HepG2 (cell line): ENCODE measurements at regions not wholly inside any gene's neighbourhood (a gene's known extent, or its start where the extent isn't known, plus 50 kb on each side); places are given as distances from the start of the nearest gene placed in this dataset.

Source experiments
- CEBPG ChIP-seq: IDR thresholded peaks from 2 replicates; pipeline ENCODE4 v1.6.1; 2016
- CENPT ChIP-seq: sonication (generic); formaldehyde crosslinking; IDR thresholded peaks from 2 replicates; pipeline ENCODE4 v1.8.0; 2022; ENCODE audit warnings: low read depth, mild to moderate bottlenecking, moderate library complexity, missing genetic modification reagents
- GTF3A ChIP-seq: sonication (generic); formaldehyde crosslinking; conservative IDR thresholded peaks from 2 replicates; pipeline ENCODE4 v1.4.0; 2020; ENCODE audit warnings: mild to moderate bottlenecking, missing genetic modification reagents
- HDAC6 ChIP-seq: fragments of 200-600 bp; sonication (generic); IDR thresholded peaks from 2 replicates; pipeline ENCODE4 v1.7.0; 2017; ENCODE audit warnings: mild to moderate bottlenecking, antibody characterized with exemption, low read length, low read depth
- KDM5A ChIP-seq: fragments of 200-600 bp; sonication (generic); IDR thresholded peaks from 2 replicates; pipeline ENCODE4 v1.7.0; 2018; ENCODE audit warnings: antibody characterized with exemption, mild to moderate bottlenecking, low read length, borderline replicate concordance
- MLXIP ChIP-seq: sonication (generic); formaldehyde crosslinking; IDR thresholded peaks from 2 replicates; pipeline ENCODE4 v1.9.0; 2021; ENCODE audit warnings: missing genetic modification reagents, borderline replicate concordance
- MXD4 ChIP-seq: IDR thresholded peaks from 2 replicates; pipeline ENCODE4 v1.6.1; 2016; ENCODE audit warnings: mild to moderate bottlenecking, missing biosample characterization, missing genetic modification reagents
- MXI1 ChIP-seq: IDR thresholded peaks from 3 replicates; pipeline ENCODE4 v1.6.1; 2012; ENCODE audit warnings: low read depth, low read length, inconsistent platforms, borderline replicate concordance
- MYPOP ChIP-seq: sonication (generic); formaldehyde crosslinking; IDR thresholded peaks from 2 replicates; pipeline ENCODE4 v1.8.1; 2023; ENCODE audit warnings: mild to moderate bottlenecking, moderate library complexity, missing genetic modification reagents
- NBN ChIP-seq: fragments of 450-650 bp; conservative IDR thresholded peaks from 2 replicates; pipeline ENCODE4 v1.6.1; 2017
- RARA ChIP-seq: IDR thresholded peaks from 2 replicates; pipeline ENCODE4 v1.6.1; 2016; ENCODE audit warnings: missing genetic modification reagents, missing compliant biosample characterization
- REXO4 ChIP-seq: sonication (generic); formaldehyde crosslinking; IDR thresholded peaks from 2 replicates; pipeline ENCODE4 v1.8.0; 2022; ENCODE audit warnings: missing genetic modification reagents, mild to moderate bottlenecking, borderline replicate concordance
- SOX5 ChIP-seq: IDR thresholded peaks from 2 replicates; pipeline ENCODE4 v1.6.1; 2016; ENCODE audit warnings: borderline replicate concordance
- SOX6 ChIP-seq, 2 experiments: fragments of 450-650 bp in 1 of 2; sonication (generic) in 1 of 2; formaldehyde crosslinking in 1 of 2; IDR thresholded peaks; 2 replicates each; pipeline versions ENCODE4 v1.4.0 to v1.6.1; 2017 to 2020; ENCODE audit warnings: antibody characterized with exemption in 1 of 2, mild to moderate bottlenecking in 1 of 2, missing genetic modification reagents in 1 of 2
- SRSF4 ChIP-seq: fragments of 200-400 bp; formaldehyde crosslinking; IDR thresholded peaks from one replicate; pipeline ENCODE4 v1.6.1; 2018; ENCODE audit warnings: mild to moderate bottlenecking, low read depth, low read length, moderate library complexity; ENCODE audit not compliant: poor library complexity, severe bottlenecking
- XRCC5 ChIP-seq: fragments of 200-400 bp; formaldehyde crosslinking; optimal IDR thresholded peaks from 2 replicates; pipeline ENCODE3; 2017; ENCODE audit warnings: mild to moderate bottlenecking, low read length
- ZEB1 ChIP-seq: IDR thresholded peaks from 2 replicates; pipeline ENCODE4 v1.6.1; 2012; ENCODE audit warnings: mild to moderate bottlenecking, low read depth, inconsistent platforms; ENCODE audit not compliant: insufficient replicate concordance
- ZKSCAN8 ChIP-seq: IDR thresholded peaks from 2 replicates; pipeline ENCODE4 v1.6.1; 2016; ENCODE audit warnings: borderline replicate concordance, missing genetic modification reagents, missing compliant biosample characterization
- ZNF17 ChIP-seq: sonication (generic); formaldehyde crosslinking; IDR thresholded peaks from 2 replicates; pipeline ENCODE4 v1.5.0; 2020; ENCODE audit warnings: mild to moderate bottlenecking, missing genetic modification reagents
- ZNF644 ChIP-seq: IDR thresholded peaks from 2 replicates; pipeline ENCODE4 v1.6.1; 2016; ENCODE audit warnings: low read depth
- ZNF749 ChIP-seq: sonication (generic); formaldehyde crosslinking; IDR thresholded peaks from 2 replicates; pipeline ENCODE4 v1.8.0; 2022; ENCODE audit warnings: mild to moderate bottlenecking, missing genetic modification reagents, moderate library complexity, borderline replicate concordance
- ZNF768 ChIP-seq: sonication (generic); formaldehyde crosslinking; IDR thresholded peaks from 2 replicates; pipeline ENCODE4 v1.4.0; 2020; ENCODE audit warnings: missing genetic modification reagents
- ZNF782 ChIP-seq: sonication (generic); formaldehyde crosslinking; IDR thresholded peaks from 2 replicates; pipeline ENCODE4 v1.4.0; 2020; ENCODE audit warnings: missing genetic modification reagents, mild to moderate bottlenecking, borderline replicate concordance
- TF ChIP-seq, protein P1 (sequence below): sonication (generic); formaldehyde crosslinking; conservative IDR thresholded peaks from 2 replicates; pipeline ENCODE4 v1.5.0; 2020; ENCODE audit warnings: missing genetic modification reagents
- TF ChIP-seq, protein P2 (sequence below): IDR thresholded peaks from 2 replicates; pipeline ENCODE4 v1.6.1; 2016; ENCODE audit warnings: missing compliant biosample characterization, missing genetic modification reagents, borderline replicate concordance

GRCh38 chr15:26115229-26115943 is 252.3 kb upstream of the ATP10A start (continued):
- no peak for TF ChIP-seq HDAC6
- TF ChIP-seq ZEB1 = no peak
- TF ChIP-seq SRSF4 = no peak
- TF ChIP-seq CEBPG = no peak
- TF ChIP-seq ZNF17 = no peak
- no peak for TF ChIP-seq ZKSCAN8 (CRISPR knock-in tag)
- peak; percentile 79 for TF ChIP-seq SOX5 (CRISPR knock-in tag)
- peak; percentile 63 for TF ChIP-seq ZNF644 (CRISPR knock-in tag)
- no peak for TF ChIP-seq ZNF782 (CRISPR knock-in tag)
- TF ChIP-seq CENPT (CRISPR knock-in tag) = no peak
- TF ChIP-seq MLXIP = no peak
- no peak for TF ChIP-seq NBN
- TF ChIP-seq, protein P1, sequence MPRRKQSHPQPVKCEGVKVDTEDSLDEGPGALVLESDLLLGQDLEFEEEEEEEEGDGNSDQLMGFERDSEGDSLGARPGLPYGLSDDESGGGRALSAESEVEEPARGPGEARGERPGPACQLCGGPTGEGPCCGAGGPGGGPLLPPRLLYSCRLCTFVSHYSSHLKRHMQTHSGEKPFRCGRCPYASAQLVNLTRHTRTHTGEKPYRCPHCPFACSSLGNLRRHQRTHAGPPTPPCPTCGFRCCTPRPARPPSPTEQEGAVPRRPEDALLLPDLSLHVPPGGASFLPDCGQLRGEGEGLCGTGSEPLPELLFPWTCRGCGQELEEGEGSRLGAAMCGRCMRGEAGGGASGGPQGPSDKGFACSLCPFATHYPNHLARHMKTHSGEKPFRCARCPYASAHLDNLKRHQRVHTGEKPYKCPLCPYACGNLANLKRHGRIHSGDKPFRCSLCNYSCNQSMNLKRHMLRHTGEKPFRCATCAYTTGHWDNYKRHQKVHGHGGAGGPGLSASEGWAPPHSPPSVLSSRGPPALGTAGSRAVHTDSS = no peak
- TF ChIP-seq, protein P2, sequence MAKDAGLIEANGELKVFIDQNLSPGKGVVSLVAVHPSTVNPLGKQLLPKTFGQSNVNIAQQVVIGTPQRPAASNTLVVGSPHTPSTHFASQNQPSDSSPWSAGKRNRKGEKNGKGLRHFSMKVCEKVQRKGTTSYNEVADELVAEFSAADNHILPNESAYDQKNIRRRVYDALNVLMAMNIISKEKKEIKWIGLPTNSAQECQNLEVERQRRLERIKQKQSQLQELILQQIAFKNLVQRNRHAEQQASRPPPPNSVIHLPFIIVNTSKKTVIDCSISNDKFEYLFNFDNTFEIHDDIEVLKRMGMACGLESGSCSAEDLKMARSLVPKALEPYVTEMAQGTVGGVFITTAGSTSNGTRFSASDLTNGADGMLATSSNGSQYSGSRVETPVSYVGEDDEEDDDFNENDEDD (CRISPR knock-in tag) = no peak
- no peak for TF ChIP-seq XRCC5
- no peak for TF ChIP-seq SOX6 (IDR thresholded peaks at IDR 0.05)
- peak; percentile 29; the same call in 1 of the 2 replicates for TF ChIP-seq SOX6 (CRISPR knock-in tag; IDR thresholded peaks at IDR 0.05)
- TF ChIP-seq MXI1 = 0 out of 3 replicates have a peak, but pooled peaks have one; percentile 13
- TF ChIP-seq REXO4 (CRISPR knock-in tag) = no peak
- TF ChIP-seq KDM5A = no peak
- 0 out of 2 replicates have a peak, but pooled peaks have one; percentile 30 for TF ChIP-seq RARA (CRISPR knock-in tag)
- TF ChIP-seq ZNF749 (CRISPR knock-in tag) = no peak
- TF ChIP-seq MYPOP (CRISPR knock-in tag) = no peak
- TF ChIP-seq ZNF768 (CRISPR knock-in tag) = no peak
- no peak for TF ChIP-seq GTF3A
- no peak for TF ChIP-seq MXD4 (CRISPR knock-in tag)
